IMR-90 (cell line): ENCODE measurements at regions not wholly inside any gene's neighbourhood (a gene's known extent, or its start where the extent isn't known, plus 50 kb on each side); places are given as distances from the start of the nearest gene placed in this dataset.

Source experiments
- ATAC-seq: fragments of 200-7000 bp; cut with Tn5 transposase; 2 replicates; pipeline ENCODE4 v1.9.1; 2020; ENCODE audit warnings: low read depth, mild to moderate bottlenecking, moderate library complexity
- BruUV-seq: library from RNA; stranded (reverse); fragments of 400-500 nt; replicated peaks from 2 replicates; lab custom pipeline; 2021; lab: Mats Ljungman, UMichigan
- CTCF ChIA-PET: fragments of 300-600 bp; formaldehyde crosslinking; extraction: SDS; loops from one replicate; lab custom pipeline; 2021; ENCODE audit warnings: antibody characterized with exemption; lab: Yijun Ruan, JAX
- POLR2A ChIA-PET: fragments of 300-600 bp; sonication (Branson Sonifier 250); formaldehyde crosslinking; loops from one replicate; lab custom pipeline; 2022; ENCODE audit warnings: antibody characterized with exemption; ENCODE audit not compliant: unreplicated experiment; lab: Charles Lee
- DNase-seq: peaks from one replicate; pipeline ENCODE4 v3.0.0; 2013
- H2AFZ ChIP-seq: replicated peaks from 2 replicates; pipeline ENCODE3; 2013; ENCODE audit warnings: low read length, mild to moderate bottlenecking; ENCODE audit not compliant: poor library complexity
- H2AK5ac ChIP-seq: 2 replicates; pipeline ENCODE4 v1.6.1; 2013; ENCODE audit warnings: low read depth, low read length, inconsistent platforms
- H2AK9ac ChIP-seq: replicated peaks from 2 replicates; pipeline ENCODE3; 2013; ENCODE audit warnings: mild to moderate bottlenecking, low read depth, low read length, moderate library complexity; ENCODE audit not compliant: poor library complexity
- H2BK120ac ChIP-seq: 2 replicates; pipeline ENCODE4 v1.6.1; 2013; ENCODE audit warnings: low read depth, low read length, inconsistent platforms
- H2BK15ac ChIP-seq: 3 replicates; pipeline ENCODE4 v1.6.1; 2013; ENCODE audit warnings: low read depth, low read length, inconsistent platforms
- H2BK20ac ChIP-seq: 2 replicates; pipeline ENCODE4 v1.6.1; 2013; ENCODE audit warnings: low read depth, mild to moderate bottlenecking, inconsistent platforms, low read length, moderate library complexity
- H2BK5ac ChIP-seq: 2 replicates; pipeline ENCODE4 v1.6.1; 2013; ENCODE audit warnings: mild to moderate bottlenecking, low read depth, low read length, inconsistent platforms; ENCODE audit not compliant: poor library complexity, severe bottlenecking
- H3K14ac ChIP-seq: replicated peaks from 2 replicates; pipeline ENCODE4 v1.6.1; 2013; ENCODE audit warnings: low read depth, low read length, inconsistent platforms
- H3K18ac ChIP-seq: 2 replicates; pipeline ENCODE4 v1.6.1; 2013; ENCODE audit warnings: low read depth, low read length, control low read depth
- H3K23ac ChIP-seq: 2 replicates; pipeline ENCODE4 v1.6.1; 2013; ENCODE audit warnings: low read depth, low read length, inconsistent platforms
- H3K27ac ChIP-seq: 2 replicates; pipeline ENCODE4 v1.5.1; 2013; ENCODE audit warnings: mild to moderate bottlenecking, control low read depth, low read length; ENCODE audit not compliant: insufficient read depth
- H3K27me3 ChIP-seq: 2 replicates; pipeline ENCODE4 v1.6.1; 2013; ENCODE audit warnings: low read length; ENCODE audit not compliant: control insufficient read depth, insufficient read depth
- H3K36me3 ChIP-seq: 2 replicates; pipeline ENCODE4 v1.6.1; 2013; ENCODE audit warnings: low read length, mixed read lengths; ENCODE audit not compliant: control insufficient read depth, insufficient read depth
- H3K4ac ChIP-seq: 2 replicates; pipeline ENCODE4 v1.6.1; 2013; ENCODE audit warnings: low read depth, low read length, inconsistent platforms
- H3K4me1 ChIP-seq: 2 replicates; pipeline ENCODE4 v1.6.1; 2013; ENCODE audit warnings: low read length, mixed read lengths; ENCODE audit not compliant: control insufficient read depth, insufficient read depth
- H3K4me2 ChIP-seq: 2 replicates; pipeline ENCODE4 v1.6.1; 2013; ENCODE audit warnings: low read depth, mild to moderate bottlenecking, control low read depth, low read length, moderate library complexity
- H3K4me3 ChIP-seq: 2 replicates; pipeline ENCODE4 v1.5.1; 2013; ENCODE audit warnings: low read depth, mild to moderate bottlenecking, control low read depth, low read length, moderate library complexity; ENCODE audit not compliant: insufficient read depth
- H3K56ac ChIP-seq: 2 replicates; pipeline ENCODE4 v1.6.1; 2013; ENCODE audit warnings: low read length, inconsistent platforms; ENCODE audit not compliant: insufficient read depth; ENCODE audit errors: extremely low read depth
- H3K79me1 ChIP-seq, 2 experiments: 2 replicates each; pipeline ENCODE4 v1.6.1; 2013; ENCODE audit warnings: low read length in 2 of 2, inconsistent platforms in 1 of 2, low read depth in 1 of 2
- H3K9ac ChIP-seq: 2 replicates; pipeline ENCODE4 v1.6.1; 2013; ENCODE audit warnings: low read depth, low read length, control low read depth
- H3K9me1 ChIP-seq: 2 replicates; pipeline ENCODE4 v1.6.1; 2013; ENCODE audit warnings: low read length, inconsistent platforms; ENCODE audit not compliant: insufficient read depth
- H3K9me3 ChIP-seq: 2 replicates; pipeline ENCODE4 v1.6.1; 2013; ENCODE audit warnings: low read length; ENCODE audit not compliant: control insufficient read depth, insufficient read depth
- H4K20me1 ChIP-seq: 2 replicates; pipeline ENCODE4 v1.6.1; 2013; ENCODE audit warnings: low read length, inconsistent platforms; ENCODE audit not compliant: insufficient read depth
- H4K5ac ChIP-seq: 2 replicates; pipeline ENCODE4 v1.6.1; 2013; ENCODE audit warnings: mild to moderate bottlenecking, low read depth, low read length, control low read depth
- H4K8ac ChIP-seq, 2 experiments: 2 replicates each; pipeline ENCODE4 v1.6.1; 2013; ENCODE audit warnings: low read depth in 2 of 2, low read length in 2 of 2, control low read depth in 1 of 2, inconsistent platforms in 1 of 2
- H4K91ac ChIP-seq: 2 replicates; pipeline ENCODE4 v1.6.1; 2013; ENCODE audit warnings: low read depth, low read length, inconsistent platforms; ENCODE audit not compliant: insufficient read depth
- BHLHE40 ChIP-seq: fragments of 150-350 bp; IDR thresholded peaks from 2 replicates; pipeline ENCODE4 v1.6.1; 2016; ENCODE audit warnings: mild to moderate bottlenecking, low read depth, low read length
- CEBPB ChIP-seq: IDR thresholded peaks from 2 replicates; pipeline ENCODE4 v1.6.1; 2012; ENCODE audit warnings: low read depth, low read length, improper control_type of control experiment
- CHD1 ChIP-seq: IDR thresholded peaks from 2 replicates; pipeline ENCODE4 v1.6.1; 2012; ENCODE audit warnings: low read depth, low read length, improper control_type of control experiment
- CTCF ChIP-seq: conservative IDR thresholded peaks from 2 replicates; pipeline ENCODE4 v1.5.1; 2012; ENCODE audit warnings: mild to moderate bottlenecking, low read depth, low read length, improper control_type of control experiment
- ELK1 ChIP-seq: fragments of 150-350 bp; IDR thresholded peaks from 2 replicates; pipeline ENCODE4 v1.6.1; 2016; ENCODE audit warnings: low read depth, mild to moderate bottlenecking, low read length, moderate library complexity, borderline replicate concordance
- FOS ChIP-seq: fragments of 150-350 bp; IDR thresholded peaks from 2 replicates; pipeline ENCODE4 v1.6.1; 2016; ENCODE audit warnings: low read depth, low read length
- MAFK ChIP-seq: IDR thresholded peaks from 2 replicates; pipeline ENCODE4 v1.6.1; 2012; ENCODE audit warnings: low read depth, low read length, improper control_type of control experiment
- MAZ ChIP-seq: IDR thresholded peaks from 2 replicates; pipeline ENCODE4 v1.6.1; 2012; ENCODE audit warnings: low read depth, mild to moderate bottlenecking, low read length, improper control_type of control experiment, moderate library complexity, borderline replicate concordance
- MXI1 ChIP-seq: IDR thresholded peaks from 2 replicates; pipeline ENCODE4 v1.6.1; 2012; ENCODE audit warnings: low read depth, mild to moderate bottlenecking, low read length, moderate library complexity, borderline replicate concordance
- NFE2L2 ChIP-seq: fragments of 150-350 bp; IDR thresholded peaks from 2 replicates; pipeline ENCODE4 v1.6.1; 2016; ENCODE audit warnings: low read depth, mild to moderate bottlenecking, low read length
- POLR2A ChIP-seq: IDR thresholded peaks from 2 replicates; pipeline ENCODE4 v1.6.1; 2012; ENCODE audit warnings: mild to moderate bottlenecking, low read depth, low read length
- RAD21 ChIP-seq: IDR thresholded peaks from 2 replicates; pipeline ENCODE4 v1.6.1; 2012; ENCODE audit warnings: low read length, improper control_type of control experiment
- RCOR1 ChIP-seq: IDR thresholded peaks from 2 replicates; pipeline ENCODE4 v1.6.1; 2012; ENCODE audit warnings: mild to moderate bottlenecking, low read length, improper control_type of control experiment; ENCODE audit not compliant: insufficient replicate concordance
- RFX5 ChIP-seq: IDR thresholded peaks from 2 replicates; pipeline ENCODE4 v1.8.0; 2012; ENCODE audit warnings: low read depth, mild to moderate bottlenecking, low read length, moderate library complexity
- SMC3 ChIP-seq: fragments of 150-350 bp; IDR thresholded peaks from 2 replicates; pipeline ENCODE4 v1.6.1; 2016; ENCODE audit warnings: low read depth, mild to moderate bottlenecking, antibody characterized with exemption, low read length, moderate library complexity
- USF2 ChIP-seq: fragments of 150-350 bp; IDR thresholded peaks from 2 replicates; pipeline ENCODE4 v1.6.1; 2017; ENCODE audit warnings: mild to moderate bottlenecking, antibody characterized with exemption, low read length, low read depth
- WGBS, 2 experiments: methylation state at CpG; one replicate each; pipeline versions ENCODE4 v1.1.5 to v1.1.7; 2013; ENCODE audit warnings: missing lambda C conversion rate in 2 of 2; ENCODE audit not compliant: insufficient read length in 1 of 2; ENCODE audit errors: extremely low coverage in 2 of 2; 5-methylcytosine and 5-hydroxymethylcytosine counted together
- dilution Hi-C: fragments of 300-500 bp; cut with HindIII; formaldehyde crosslinking; loops from one replicate; pipeline ENCODE4 v1.14.3; 2018; ENCODE audit warnings: low sequenced_read_pairs; ENCODE audit not compliant: unreplicated experiment
- in situ Hi-C: fragments of 300-500 bp; cut with MboI; formaldehyde crosslinking; loops from 3 replicates; pipeline ENCODE4 v1.14.3; 2019; ENCODE audit warnings: low sequenced_read_pairs, inconsistent platforms, mixed read lengths
- intact Hi-C: fragments of 100-400 bp; cut with micrococcal nuclease; formaldehyde crosslinking; loops from 2 replicates; pipeline ENCODE4 v1.10.0; 2022

- no peak overlapping the region for H2BK120ac ChIP-seq
- no peak overlapping the region for H4K91ac ChIP-seq
- dilution Hi-C loops: no loop called here
- no peak overlapping the region for H4K5ac ChIP-seq
- no peak overlapping the region for H2BK15ac ChIP-seq
- no peak overlapping the region for H3K14ac ChIP-seq
- no peak for DNase-seq
- no peak overlapping the region for H2BK20ac ChIP-seq
- H3K18ac ChIP-seq: no peak overlapping the region
- no peak overlapping the region for H3K23ac ChIP-seq
- WGBS, 2 experiments: 100% methylated on average over 1 of the region's 9 CpGs; no CpG with 5 or more reads in 1 of the 2 experiments
- H4K8ac ChIP-seq: no peak overlapping the region
- H3K4me3 ChIP-seq: no peak overlapping the region
- in situ Hi-C loops: no loop called here
- no peak overlapping the region for H2AK5ac ChIP-seq
- no peaks in the 10 kb centered on the region for H3K9me1 ChIP-seq
- no peak for ATAC-seq
- ChIA-PET CTCF (no interaction called here), POLR2A (no interaction called here)
- H2AFZ ChIP-seq: no peak overlapping the region
- no peak overlapping the region for H3K56ac ChIP-seq
- no peaks in the 10 kb centered on the region for H3K4me1 ChIP-seq
- no peak overlapping the region for H3K9ac ChIP-seq
- H4K20me1 ChIP-seq: no peaks in the 10 kb centered on the region
- peaks cover 41% of the 10 kb centered on the region for H3K9me3 ChIP-seq
- no TSS peak for BruUV-seq
- no peak overlapping the region for H3K4me2 ChIP-seq
- no peak overlapping the region for H2BK5ac ChIP-seq
- no peak overlapping the region for H2AK9ac ChIP-seq
- TF ChIP-seq BHLHE40 (no peak), RCOR1 (no peak), RFX5 (no peak), POLR2A (no peak), CTCF (no peak), ELK1 (no peak), MAZ (no peak), MAFK (no peak), NFE2L2 (no peak), SMC3 (no peak), MXI1 (no peak), FOS (no peak), CHD1 (no peak), USF2 (no peak), CEBPB (no peak), RAD21 (no peak)
- H3K27me3 ChIP-seq: no peaks in the 10 kb centered on the region
- no peak overlapping the region for H3K27ac ChIP-seq
- H3K79me1 ChIP-seq: no peaks in the 10 kb centered on the region
- no peaks in the 10 kb centered on the region for H3K36me3 ChIP-seq
- no peak overlapping the region for H3K4ac ChIP-seq
- intact Hi-C loops: no loop called here
Observed at GRCh38 chr5:2366816-2367215, 384.7 kb downstream of the IRX2 start.
